ENCODE measurements at regions not wholly inside any gene's neighbourhood (a gene's known extent, or its start where the extent isn't known, plus 50 kb on each side); places are given as distances from the start of the nearest gene placed in this dataset.
A peak's percentile ranks its signal among the peaks of the same experiment; 100 is the strongest.

GRCh38 chr17:71681427-71682173, 439.2 kb upstream of the SOX9 start:
- no peak for DNase-seq (ENCODE audit: low read depth in 4 of 4, low spot score in 3 of 4)

GRCh38 chr17:71682174-71682494, 438.7 kb upstream of the SOX9 start:
- DNase-seq (ENCODE audit: low read depth in 4 of 4, low spot score in 3 of 4), result no peak

- no peak for DNase-seq (ENCODE audit: low read depth in 4 of 4, low spot score in 3 of 4)
Measured at GRCh38 chr17:71689782-71690181, 431.0 kb upstream of the SOX9 start.

GRCh38 chr17:71699907-71700306, 420.9 kb upstream of the SOX9 start:
- DNase-seq (ENCODE audit: low read depth in 4 of 4, low spot score in 3 of 4), result no peak

- DNase-seq (ENCODE audit: low read depth in 4 of 4, low spot score in 3 of 4), result no peak
Measured at GRCh38 chr17:71703701-71704100, 417.1 kb upstream of the SOX9 start.

GRCh38 chr17:71709271-71709890, 411.4 kb upstream of the SOX9 start:
- no peak for DNase-seq (ENCODE audit: low read depth in 4 of 4, low spot score in 3 of 4)

GRCh38 chr17:71709946-71710345, 410.9 kb upstream of the SOX9 start:
- peak in 2 of 4 donors; percentile 14 to 15 for DNase-seq (ENCODE audit: low read depth in 4 of 4, low spot score in 3 of 4)

- DNase-seq (ENCODE audit: low read depth in 4 of 4, low spot score in 3 of 4), result no peak
Measured at GRCh38 chr17:71710816-71711215, 410.0 kb upstream of the SOX9 start.

GRCh38 chr17:71713846-71714245, 407.0 kb upstream of the SOX9 start:
- DNase-seq (ENCODE audit: low read depth in 4 of 4, low spot score in 3 of 4), result no peak

GRCh38 chr17:71724339-71724738, 396.5 kb upstream of the SOX9 start:
- no peak for DNase-seq (ENCODE audit: low read depth in 4 of 4, low spot score in 3 of 4)

- no peak for DNase-seq (ENCODE audit: low read depth in 4 of 4, low spot score in 3 of 4)
Measured at GRCh38 chr17:71725811-71726210, 395.0 kb upstream of the SOX9 start.

GRCh38 chr17:71726341-71726740, 394.5 kb upstream of the SOX9 start:
- no peak for DNase-seq (ENCODE audit: low read depth in 4 of 4, low spot score in 3 of 4)

GRCh38 chr17:71727292-71727691, 393.5 kb upstream of the SOX9 start:
- no peak for DNase-seq (ENCODE audit: low read depth in 4 of 4, low spot score in 3 of 4)

GRCh38 chr17:71727723-71728122, 393.1 kb upstream of the SOX9 start:
- no peak for DNase-seq (ENCODE audit: low read depth in 4 of 4, low spot score in 3 of 4)

GRCh38 chr17:71730871-71731270, 389.9 kb upstream of the SOX9 start:
- DNase-seq (ENCODE audit: low read depth in 4 of 4, low spot score in 3 of 4), result no peak

- no peak for DNase-seq (ENCODE audit: low read depth in 4 of 4, low spot score in 3 of 4)
Measured at GRCh38 chr17:71735893-71736292, 384.9 kb upstream of the SOX9 start.

GRCh38 chr17:71740866-71741265, 380.0 kb upstream of the SOX9 start:
- DNase-seq (ENCODE audit: low read depth in 4 of 4, low spot score in 3 of 4), result no peak

- DNase-seq (ENCODE audit: low read depth in 4 of 4, low spot score in 3 of 4), result no peak
Measured at GRCh38 chr17:71741836-71742235, 379.0 kb upstream of the SOX9 start.

- no peak for DNase-seq (ENCODE audit: low read depth in 4 of 4, low spot score in 3 of 4)
Measured at GRCh38 chr17:71748872-71749271, 371.9 kb upstream of the SOX9 start.

GRCh38 chr17:71753070-71753469, 367.8 kb upstream of the SOX9 start:
- no peak for DNase-seq (ENCODE audit: low read depth in 4 of 4, low spot score in 3 of 4)

GRCh38 chr17:71757156-71757555, 363.7 kb upstream of the SOX9 start:
- no peak for DNase-seq (ENCODE audit: low read depth in 4 of 4, low spot score in 3 of 4)

GRCh38 chr17:71757956-71758355, 362.9 kb upstream of the SOX9 start:
- no peak for DNase-seq (ENCODE audit: low read depth in 4 of 4, low spot score in 3 of 4)

Data from right renal pelvis (tissue), 4 donors.